ENCODE measurements at regions not wholly inside any gene's neighbourhood (a gene's known extent, or its start where the extent isn't known, plus 50 kb on each side); places are given as distances from the start of the nearest gene placed in this dataset.

GRCh38 chr1:232381394-232382100 lies 248.4 kb downstream of the SIPA1L2 start:
- TF ChIP-seq CTCF (IDR thresholded peaks at IDR 0.05; ENCODE audit: low read depth, low read length): no peak
- no peak overlapping the region for H3K4me3 ChIP-seq (ENCODE audit: low read depth, low read length)

GRCh38 chr1:232380596-232380995 lies 249.3 kb downstream of the SIPA1L2 start:
- no peak overlapping the region for H3K4me3 ChIP-seq (ENCODE audit: low read depth, low read length)
- TF ChIP-seq CTCF (IDR thresholded peaks at IDR 0.05; ENCODE audit: low read depth, low read length): no peak

- no peak for TF ChIP-seq CTCF (IDR thresholded peaks at IDR 0.05; ENCODE audit: low read depth, low read length)
Measured at GRCh38 chr1:232380131-232380530, 249.8 kb downstream of the SIPA1L2 start.

GRCh38 chr1:232379063-232379434 lies 250.9 kb downstream of the SIPA1L2 start:
- no peak overlapping the region for H3K4me3 ChIP-seq (ENCODE audit: low read depth, low read length)
- no peak for TF ChIP-seq CTCF (IDR thresholded peaks at IDR 0.05; ENCODE audit: low read depth, low read length)

More at GRCh38 chr1:232380131-232380530, 249.8 kb downstream of the SIPA1L2 start:
- no peak overlapping the region for H3K4me3 ChIP-seq (ENCODE audit: low read depth, low read length)

GRCh38 chr1:232378266-232379062 lies 251.5 kb downstream of the SIPA1L2 start:
- no peak for TF ChIP-seq CTCF (IDR thresholded peaks at IDR 0.05; ENCODE audit: low read depth, low read length)

GRCh38 chr1:232377494-232377770 lies 252.5 kb downstream of the SIPA1L2 start:
- TF ChIP-seq CTCF (IDR thresholded peaks at IDR 0.05; ENCODE audit: low read depth, low read length): no peak

More at GRCh38 chr1:232378266-232379062, 251.5 kb downstream of the SIPA1L2 start:
- no peak overlapping the region for H3K4me3 ChIP-seq (ENCODE audit: low read depth, low read length)

More at GRCh38 chr1:232377494-232377770, 252.5 kb downstream of the SIPA1L2 start:
- no peak overlapping the region for H3K4me3 ChIP-seq (ENCODE audit: low read depth, low read length)

Measured in WI38 (cell line).